CMK (cell line): ENCODE measurements at regions not wholly inside any gene's neighbourhood (a gene's known extent, or its start where the extent isn't known, plus 50 kb on each side); places are given as distances from the start of the nearest gene placed in this dataset.

Source experiments
- DNase-seq: peaks from one replicate; pipeline ENCODE4 v3.0.0-alpha.2; 2010; ENCODE audit warnings: low read depth

- no peak for DNase-seq
These were observed 1351.1 kb upstream of the B3GALT2 start for GRCh38 chr1:194537521-194537920.

GRCh38 chr1:194535369-194535768, 1349.0 kb upstream of the B3GALT2 start:
- DNase-seq = peak; percentile 95

- DNase-seq = no peak
These were observed 1348.4 kb upstream of the B3GALT2 start for GRCh38 chr1:194534784-194535183.

- DNase-seq = no peak
These were observed 1347.2 kb upstream of the B3GALT2 start for GRCh38 chr1:194533641-194534040.

GRCh38 chr1:194517567-194517966, 1331.2 kb upstream of the B3GALT2 start:
- no peak for DNase-seq

GRCh38 chr1:194515916-194516315, 1329.5 kb upstream of the B3GALT2 start:
- no peak for DNase-seq

GRCh38 chr1:194512957-194513356, 1326.5 kb upstream of the B3GALT2 start:
- no peak for DNase-seq

GRCh38 chr1:194512345-194512744, 1325.9 kb upstream of the B3GALT2 start:
- DNase-seq = no peak

GRCh38 chr1:194503209-194503608, 1316.8 kb upstream of the B3GALT2 start:
- no peak for DNase-seq

- DNase-seq = no peak
These were observed 1309.0 kb upstream of the B3GALT2 start for GRCh38 chr1:194495434-194495833.

GRCh38 chr1:194487172-194487571, 1300.8 kb upstream of the B3GALT2 start:
- no peak for DNase-seq

GRCh38 chr1:194485432-194485831, 1299.0 kb upstream of the B3GALT2 start:
- no peak for DNase-seq

- no peak for DNase-seq
These were observed 1292.3 kb upstream of the B3GALT2 start for GRCh38 chr1:194478731-194479130.

GRCh38 chr1:194477908-194478307, 1291.5 kb upstream of the B3GALT2 start:
- no peak for DNase-seq

GRCh38 chr1:194476872-194477271, 1290.5 kb upstream of the B3GALT2 start:
- DNase-seq = no peak

GRCh38 chr1:194476351-194476750, 1289.9 kb upstream of the B3GALT2 start:
- DNase-seq = no peak

- no peak for DNase-seq
These were observed 1288.3 kb upstream of the B3GALT2 start for GRCh38 chr1:194474701-194475100.

GRCh38 chr1:194473766-194474165, 1287.4 kb upstream of the B3GALT2 start:
- no peak for DNase-seq

- no peak for DNase-seq
These were observed 1282.9 kb upstream of the B3GALT2 start for GRCh38 chr1:194469282-194469681.

GRCh38 chr1:194466706-194467105, 1280.3 kb upstream of the B3GALT2 start:
- DNase-seq = no peak

GRCh38 chr1:194447636-194448035, 1261.2 kb upstream of the B3GALT2 start:
- DNase-seq = no peak

GRCh38 chr1:194445244-194445643, 1258.8 kb upstream of the B3GALT2 start:
- DNase-seq = no peak

- no peak for DNase-seq
These were observed 1256.6 kb upstream of the B3GALT2 start for GRCh38 chr1:194442901-194443575.

GRCh38 chr1:194437135-194437534, 1250.7 kb upstream of the B3GALT2 start:
- DNase-seq = no peak
